Middle frontal gyrus (tissue), 1 donor: ENCODE measurements at regions not wholly inside any gene's neighbourhood (a gene's known extent, or its start where the extent isn't known, plus 50 kb on each side); places are given as distances from the start of the nearest gene placed in this dataset.
"Not testable (repeated sequence)": the region's sequence is repeated elsewhere in the genome, so short reads cannot be mapped to it uniquely, and the experiment has no call there.

ENCODE experiments used
- DNase-seq: peaks from one replicate; pipeline ENCODE4 v3.0.0-alpha.2; 2015; ENCODE audit warnings: low spot score; ENCODE audit errors: extremely low spot score

- DNase-seq: not testable (repeated sequence)
These were observed 256.0 kb downstream of the RPLP1 start for GRCh38 chr15:69708436-69709122.

GRCh38 chr15:69712991-69713390 lies 260.4 kb downstream of the RPLP1 start:
- DNase-seq: no peak

- no peak for DNase-seq
These were observed 261.3 kb downstream of the RPLP1 start for GRCh38 chr15:69713726-69714559.

- DNase-seq: no peak
These were observed 262.6 kb downstream of the RPLP1 start for GRCh38 chr15:69715210-69715609.

GRCh38 chr15:69718436-69718835 lies 265.8 kb downstream of the RPLP1 start:
- DNase-seq: no peak

- DNase-seq: no peak
These were observed 266.3 kb downstream of the RPLP1 start for GRCh38 chr15:69718916-69719315.

- DNase-seq: no peak
These were observed 267.1 kb downstream of the RPLP1 start for GRCh38 chr15:69719527-69720240.

GRCh38 chr15:69720536-69720935 lies 267.9 kb downstream of the RPLP1 start:
- DNase-seq: no peak

GRCh38 chr15:69722924-69723323 lies 270.3 kb downstream of the RPLP1 start:
- DNase-seq: no peak

- no peak for DNase-seq
These were observed 270.9 kb downstream of the RPLP1 start for GRCh38 chr15:69723404-69724096.

GRCh38 chr15:69724333-69724732 lies 271.7 kb downstream of the RPLP1 start:
- DNase-seq: no peak

- DNase-seq: no peak
These were observed 272.7 kb downstream of the RPLP1 start for GRCh38 chr15:69725275-69725674.

- no peak for DNase-seq
These were observed 273.3 kb downstream of the RPLP1 start for GRCh38 chr15:69725957-69726356.

- no peak for DNase-seq
These were observed 274.7 kb downstream of the RPLP1 start for GRCh38 chr15:69727121-69727924.

GRCh38 chr15:69729167-69729748 lies 276.6 kb downstream of the RPLP1 start:
- no peak for DNase-seq

- DNase-seq: no peak
These were observed 277.9 kb downstream of the RPLP1 start for GRCh38 chr15:69730281-69731080.

GRCh38 chr15:69731081-69731330 lies 278.4 kb downstream of the RPLP1 start:
- no peak for DNase-seq

- DNase-seq: no peak
These were observed 279.0 kb downstream of the RPLP1 start for GRCh38 chr15:69731581-69731980.

- no peak for DNase-seq
These were observed 279.5 kb downstream of the RPLP1 start for GRCh38 chr15:69732133-69732532.

GRCh38 chr15:69734699-69735098 lies 282.1 kb downstream of the RPLP1 start:
- no peak for DNase-seq
